Stimulated activated CD4-positive, alpha-beta T cell treated with anti-CD3 and anti-CD28 coated beads, Interleukin-2, amount 100 ng/mL, for 24 hours (primary cell): ENCODE measurements at regions not wholly inside any gene's neighbourhood (a gene's known extent, or its start where the extent isn't known, plus 50 kb on each side); places are given as distances from the start of the nearest gene placed in this dataset.

Source experiments
- DNase-seq, 2 donors: peaks; one replicate each; pipeline ENCODE4 v3.0.0-alpha.2; 2020

GRCh38 chr11:115598257-115598901 is 94.2 kb upstream of the CADM1 start:
- DNase-seq: no peak

- no peak for DNase-seq
These were observed 87.2 kb upstream of the CADM1 start for GRCh38 chr11:115591380-115591779.

- no peak for DNase-seq
These were observed 86.0 kb upstream of the CADM1 start for GRCh38 chr11:115590254-115590653.

- DNase-seq: no peak
These were observed 83.6 kb upstream of the CADM1 start for GRCh38 chr11:115587718-115588342.

- no peak for DNase-seq
These were observed 81.3 kb upstream of the CADM1 start for GRCh38 chr11:115585361-115586024.

GRCh38 chr11:115581871-115582639 is 77.8 kb upstream of the CADM1 start:
- DNase-seq: no peak

- DNase-seq: no peak
These were observed 76.9 kb upstream of the CADM1 start for GRCh38 chr11:115580927-115581680.

GRCh38 chr11:115580416-115580815 is 76.2 kb upstream of the CADM1 start:
- no peak for DNase-seq

GRCh38 chr11:115579181-115579825 is 75.1 kb upstream of the CADM1 start:
- no peak for DNase-seq

GRCh38 chr11:115578275-115578674 is 74.1 kb upstream of the CADM1 start:
- DNase-seq: no peak

GRCh38 chr11:115577701-115578100 is 73.5 kb upstream of the CADM1 start:
- no peak for DNase-seq

GRCh38 chr11:115576606-115577380 is 72.6 kb upstream of the CADM1 start:
- no peak for DNase-seq

- DNase-seq: no peak
These were observed 68.3 kb upstream of the CADM1 start for GRCh38 chr11:115572551-115572950.

GRCh38 chr11:115566180-115566764 is 62.1 kb upstream of the CADM1 start:
- no peak for DNase-seq

- no peak for DNase-seq
These were observed 60.6 kb upstream of the CADM1 start for GRCh38 chr11:115564851-115565250.

- no peak for DNase-seq
These were observed 56.9 kb upstream of the CADM1 start for GRCh38 chr11:115561116-115561515.

GRCh38 chr11:115558635-115559034 is 54.4 kb upstream of the CADM1 start:
- no peak for DNase-seq

GRCh38 chr11:115557681-115558080 is 53.5 kb upstream of the CADM1 start:
- DNase-seq: no peak

- no peak for DNase-seq
These were observed 52.8 kb upstream of the CADM1 start for GRCh38 chr11:115556984-115557383.

- DNase-seq: no peak
These were observed 51.3 kb upstream of the CADM1 start for GRCh38 chr11:115555336-115556090.
